H9 (cell line): ENCODE measurements at regions not wholly inside any gene's neighbourhood (a gene's known extent, or its start where the extent isn't known, plus 50 kb on each side); places are given as distances from the start of the nearest gene placed in this dataset.

Experiments used
- DNase-seq: peaks from one replicate; pipeline ENCODE4 v3.0.0-alpha.2; 2017
- H2AFZ ChIP-seq: one replicate; pipeline ENCODE4 v1.6.1; 2013; ENCODE audit warnings: mild to moderate bottlenecking, low read length, control low read depth, moderate library complexity
- H2AK5ac ChIP-seq: 2 replicates; pipeline ENCODE4 v1.6.1; 2013; ENCODE audit warnings: low read length, control low read depth, mixed read lengths; ENCODE audit not compliant: insufficient read length
- H2BK120ac ChIP-seq: one replicate; pipeline ENCODE4 v1.6.1; 2013; ENCODE audit warnings: low read depth, mild to moderate bottlenecking, low read length, control low read depth, inconsistent platforms; ENCODE audit not compliant: poor library complexity, severe bottlenecking
- H2BK12ac ChIP-seq: 2 replicates; pipeline ENCODE4 v1.6.1; 2013; ENCODE audit warnings: low read length, control low read depth, mixed read lengths, low read depth; ENCODE audit not compliant: insufficient read length
- H2BK15ac ChIP-seq: 2 replicates; pipeline ENCODE4 v1.6.1; 2013; ENCODE audit warnings: low read depth, low read length, control low read depth
- H2BK20ac ChIP-seq: one replicate; pipeline ENCODE4 v1.6.1; 2013; ENCODE audit warnings: low read depth, mild to moderate bottlenecking, low read length, control low read depth, inconsistent platforms; ENCODE audit not compliant: poor library complexity, severe bottlenecking
- H2BK5ac ChIP-seq: 2 replicates; pipeline ENCODE4 v1.6.1; 2013; ENCODE audit warnings: low read length, control low read depth, mixed read lengths; ENCODE audit not compliant: insufficient read length
- H3K14ac ChIP-seq: 2 replicates; pipeline ENCODE4 v1.6.1; 2013; ENCODE audit warnings: low read length, control low read depth; ENCODE audit not compliant: insufficient read depth
- H3K18ac ChIP-seq: 2 replicates; pipeline ENCODE4 v1.6.1; 2013; ENCODE audit warnings: low read depth, mild to moderate bottlenecking, mixed read lengths, low read length, control low read depth; ENCODE audit not compliant: insufficient read length
- H3K23ac ChIP-seq: 2 replicates; pipeline ENCODE4 v1.6.1; 2013; ENCODE audit warnings: low read length, control low read depth, mixed read lengths, low read depth; ENCODE audit not compliant: insufficient read length
- H3K23me2 ChIP-seq: 2 replicates; pipeline ENCODE4 v1.6.1; 2013; ENCODE audit warnings: low read depth, mild to moderate bottlenecking, mixed read lengths, low read length, control low read depth; ENCODE audit not compliant: insufficient read length, poor library complexity, severe bottlenecking
- H3K27ac ChIP-seq: 2 replicates; pipeline ENCODE4 v1.5.1; 2013; ENCODE audit warnings: low read length, control low read depth, mixed read lengths, low read depth; ENCODE audit not compliant: insufficient read length
- H3K27me3 ChIP-seq: 2 replicates; pipeline ENCODE4 v1.6.1; 2013; ENCODE audit warnings: low read length, control low read depth, inconsistent platforms; ENCODE audit not compliant: insufficient read depth
- H3K4ac ChIP-seq: 2 replicates; pipeline ENCODE4 v1.6.1; 2013; ENCODE audit warnings: low read depth, mild to moderate bottlenecking, control low read depth, inconsistent platforms, low read length, moderate library complexity
- H3K4me1 ChIP-seq: 2 replicates; pipeline ENCODE4 v1.6.1; 2013; ENCODE audit warnings: low read length, control low read depth, inconsistent platforms; ENCODE audit not compliant: insufficient read depth
- H3K4me2 ChIP-seq: 2 replicates; pipeline ENCODE4 v1.6.1; 2013; ENCODE audit warnings: low read length, control low read depth, mixed read lengths; ENCODE audit not compliant: insufficient read length, insufficient read depth
- H3K56ac ChIP-seq: 2 replicates; pipeline ENCODE4 v1.6.1; 2013; ENCODE audit warnings: low read depth, mild to moderate bottlenecking, mixed read lengths, low read length, control low read depth; ENCODE audit not compliant: insufficient read length
- H3K79me1 ChIP-seq: 2 replicates; pipeline ENCODE4 v1.6.1; 2013; ENCODE audit warnings: low read depth, mild to moderate bottlenecking, moderate library complexity, low read length, control low read depth, inconsistent platforms; ENCODE audit not compliant: insufficient read depth, poor library complexity, severe bottlenecking
- H3K79me2 ChIP-seq: 2 replicates; pipeline ENCODE4 v1.6.1; 2013; ENCODE audit warnings: low read length, control low read depth, inconsistent platforms; ENCODE audit not compliant: insufficient read depth
- H3K9ac ChIP-seq: 2 replicates; pipeline ENCODE4 v1.6.1; 2013; ENCODE audit warnings: low read length, control low read depth, mixed read lengths; ENCODE audit not compliant: insufficient read length; ENCODE audit errors: extremely low read depth
- H3K9me3 ChIP-seq: one replicate; pipeline ENCODE4 v1.6.1; 2013; ENCODE audit warnings: low read depth, low read length, inconsistent platforms; ENCODE audit not compliant: control insufficient read depth
- H3T11ph ChIP-seq: one replicate; pipeline ENCODE4 v1.6.1; 2013; ENCODE audit warnings: mild to moderate bottlenecking, low read length, control low read depth, inconsistent platforms
- H4K20me1 ChIP-seq: one replicate; pipeline ENCODE4 v1.6.1; 2013; ENCODE audit not compliant: control insufficient read depth, insufficient read length, insufficient read depth
- H4K5ac ChIP-seq: 2 replicates; pipeline ENCODE4 v1.6.1; 2013; ENCODE audit warnings: low read depth, mild to moderate bottlenecking, mixed read lengths, low read length, control low read depth; ENCODE audit not compliant: insufficient read length
- H4K8ac ChIP-seq: replicated peaks from 2 replicates; pipeline ENCODE4 v1.6.1; 2013; ENCODE audit warnings: low read length, control low read depth, mixed read lengths, low read depth; ENCODE audit not compliant: insufficient read length
- H4K91ac ChIP-seq: 2 replicates; pipeline ENCODE4 v1.6.1; 2013; ENCODE audit warnings: low read depth, mild to moderate bottlenecking, moderate library complexity, mixed read lengths, low read length, control low read depth; ENCODE audit not compliant: insufficient read length
- H3K27ac Mint-ChIP-seq, 3 experiments: 2 replicates in 2 of 3; 3 replicates in 1 of 3; pipeline ENCODE4 v1.8.0; 2020 to 2021; ENCODE audit warnings: mixed read lengths in 3 of 3, mild to moderate bottlenecking in 1 of 3, moderate library complexity in 1 of 3
- H3K27me3 Mint-ChIP-seq: 2 replicates; pipeline ENCODE4 v1.8.0; 2021; ENCODE audit warnings: low read depth, mild to moderate bottlenecking, moderate library complexity, mixed read lengths
- H3K36me3 Mint-ChIP-seq, 3 experiments: 2 replicates in 2 of 3; 3 replicates in 1 of 3; pipeline ENCODE4 v1.8.0; 2020 to 2021; ENCODE audit warnings: low read depth in 3 of 3, mixed read lengths in 3 of 3; ENCODE audit not compliant: insufficient read depth in 1 of 3
- H3K4me1 Mint-ChIP-seq, 2 experiments: 2 replicates each; pipeline ENCODE4 v1.8.0; 2020; ENCODE audit warnings: mixed read lengths in 2 of 2
- H3K4me3 Mint-ChIP-seq, 2 experiments: 2 replicates in 1 of 2; 3 replicates in 1 of 2; pipeline ENCODE4 v1.8.0; 2020 to 2021; ENCODE audit warnings: mild to moderate bottlenecking in 2 of 2, mixed read lengths in 2 of 2, moderate library complexity in 1 of 2
- H3K9me3 Mint-ChIP-seq, 2 experiments: 2 replicates in 1 of 2; 3 replicates in 1 of 2; pipeline ENCODE4 v1.8.0; 2020; ENCODE audit warnings: mild to moderate bottlenecking in 2 of 2, mixed read lengths in 2 of 2, moderate library complexity in 1 of 2
- CTCF ChIP-seq: fragments of 200-600 bp; sonication (generic); conservative IDR thresholded peaks from 3 replicates; pipeline ENCODE4 v1.8.0; 2021; ENCODE audit warnings: antibody characterized with exemption, mild to moderate bottlenecking
- WGBS: extraction: QIAGEN DNeasy Blood & Tissue Kit; methylation state at CpG from one replicate; pipeline ENCODE4 v1.1.7; 2013; ENCODE audit warnings: missing lambda C conversion rate, low lambda C conversion rate, mixed read lengths; ENCODE audit not compliant: insufficient read length; ENCODE audit errors: extremely low coverage; 5-methylcytosine and 5-hydroxymethylcytosine counted together

- Histone ChIP-seq H3K9ac (no peak overlapping the region), H2BK15ac (no peak overlapping the region), H3K23me2 (no peaks in the 10 kb centered on the region), H3K18ac (no peak overlapping the region), H2BK20ac (no peak overlapping the region), H4K8ac (no peak overlapping the region), H4K91ac (no peak overlapping the region), H2BK5ac (no peak overlapping the region), H4K20me1 (no peaks in the 10 kb centered on the region), H4K5ac (no peak overlapping the region), H3K79me1 (no peaks in the 10 kb centered on the region), H2AFZ (no peak overlapping the region), H3T11ph (no peak overlapping the region), H3K27me3 (no peaks in the 10 kb centered on the region), H2AK5ac (no peak overlapping the region), H3K27ac (no peak overlapping the region), H3K9me3 (peaks cover 5% of the 10 kb centered on the region), H3K56ac (no peak overlapping the region), H3K23ac (no peak overlapping the region), H2BK120ac (no peak overlapping the region), H3K4me2 (no peak overlapping the region), H3K14ac (no peak overlapping the region), H3K4me1 (no peaks in the 10 kb centered on the region; the same call in 1 of the 2 replicates), H3K4ac (no peak overlapping the region), H3K79me2 (no peaks in the 10 kb centered on the region), H2BK12ac (no peak overlapping the region)
- Mint-ChIP-seq H3K27me3 (no peaks in the 10 kb centered on the region), H3K4me1 (peaks cover 11 to 14% of the 10 kb centered on the region in 2 experiments), H3K9me3 (peaks cover 5 to 6% of the 10 kb centered on the region in 2 experiments; a peak in 3 of 5 replicates), H3K27ac (no peak overlapping the region), H3K4me3 (no peak overlapping the region), H3K36me3 (peaks cover 0 to 3% (median 0%) of the 10 kb centered on the region in 3 experiments; a peak in 3 of 7 replicates)
- no CpG with 5 or more reads among the region's 8 CpGs for WGBS
- no peak for TF ChIP-seq CTCF
- DNase-seq = no peak
Measured at GRCh38 chr2:12199491-12200211, 453.2 kb downstream of the LPIN1 start.
